Effector memory CD8-positive, alpha-beta T cell (primary cell): ENCODE measurements at regions not wholly inside any gene's neighbourhood (a gene's known extent, or its start where the extent isn't known, plus 50 kb on each side); places are given as distances from the start of the nearest gene placed in this dataset.

Source experiments
- ATAC-seq: fragments of 150-1000 bp; cut with Tn5 transposase; replicated peaks from 2 replicates; pipeline ENCODE4 v1.10.0; 2021; ENCODE audit warnings: mild to moderate bottlenecking, moderate library complexity
- DNase-seq, 3 experiments: peaks; one replicate each; pipeline ENCODE4 v3.0.0; 2021
- H3K27ac Mint-ChIP-seq, 2 donors: one replicate each; pipeline ENCODE4 v1.8.0; 2022; ENCODE audit warnings: mild to moderate bottlenecking in 2 of 2, mixed read lengths in 2 of 2, moderate library complexity in 2 of 2
- H3K27me3 Mint-ChIP-seq, 2 donors: one replicate each; pipeline ENCODE4 v1.8.0; 2022; ENCODE audit warnings: mixed read lengths in 2 of 2
- H3K36me3 Mint-ChIP-seq: one replicate; pipeline ENCODE4 v1.8.0; 2022; ENCODE audit warnings: mild to moderate bottlenecking, moderate library complexity, mixed read lengths; ENCODE audit not compliant: insufficient read depth
- H3K4me1 Mint-ChIP-seq, 2 donors: one replicate each; pipeline ENCODE4 v1.8.0; 2022; ENCODE audit warnings: low read depth in 2 of 2, mixed read lengths in 2 of 2
- H3K4me3 Mint-ChIP-seq, 2 donors: one replicate each; pipeline ENCODE4 v1.8.0; 2022; ENCODE audit warnings: mild to moderate bottlenecking in 2 of 2, mixed read lengths in 2 of 2, moderate library complexity in 2 of 2
- H3K9me3 Mint-ChIP-seq, 2 donors: one replicate each; pipeline ENCODE4 v1.8.0; 2022; ENCODE audit warnings: mixed read lengths in 2 of 2

GRCh38 chr12:107454109-107454830 lies 231.3 kb upstream of the PWP1 start:
- Mint-ChIP-seq H3K27ac (no peak overlapping the region), H3K4me3 (no peak overlapping the region), H3K4me1 (peaks cover 0 to 7% of the 10 kb centered on the region in 2 donors), H3K27me3 (no peaks in the 10 kb centered on the region), H3K36me3 (no peaks in the 10 kb centered on the region), H3K9me3 (peaks cover 0 to 4% of the 10 kb centered on the region in 2 donors)
- no peak for DNase-seq
- ATAC-seq = no peak

- Mint-ChIP-seq H3K4me3 (no peak overlapping the region), H3K27me3 (no peaks in the 10 kb centered on the region), H3K27ac (no peak overlapping the region), H3K36me3 (peaks cover 2% of the 10 kb centered on the region), H3K9me3 (peaks cover 0 to 4% of the 10 kb centered on the region in 2 donors), H3K4me1 (peaks cover 0 to 6% of the 10 kb centered on the region in 2 donors)
- ATAC-seq = no peak
- DNase-seq = no peak
Measured at GRCh38 chr12:107457362-107457935, 228.2 kb upstream of the PWP1 start.

GRCh38 chr12:107458163-107458562 lies 227.4 kb upstream of the PWP1 start:
- no peak overlapping the region for H3K27ac Mint-ChIP-seq
- H3K4me1 Mint-ChIP-seq = peaks cover 0 to 6% of the 10 kb centered on the region in 2 donors
- no peaks in the 10 kb centered on the region for H3K27me3 Mint-ChIP-seq
- H3K4me3 Mint-ChIP-seq = no peak overlapping the region
- no peak for DNase-seq
- no peaks in the 10 kb centered on the region for H3K9me3 Mint-ChIP-seq
- ATAC-seq = no peak
- peaks cover 2% of the 10 kb centered on the region for H3K36me3 Mint-ChIP-seq

GRCh38 chr12:107458990-107459389 lies 226.6 kb upstream of the PWP1 start:
- Mint-ChIP-seq H3K4me3 (no peak overlapping the region), H3K36me3 (peaks cover 2% of the 10 kb centered on the region), H3K9me3 (no peaks in the 10 kb centered on the region), H3K27ac (no peak overlapping the region), H3K27me3 (no peaks in the 10 kb centered on the region), H3K4me1 (peaks cover 0 to 6% of the 10 kb centered on the region in 2 donors)
- ATAC-seq = no peak
- DNase-seq = no peak

- H3K27me3 Mint-ChIP-seq = no peaks in the 10 kb centered on the region
- peaks cover 0 to 6% of the 10 kb centered on the region in 2 donors for H3K4me1 Mint-ChIP-seq
- no peak overlapping the region for H3K27ac Mint-ChIP-seq
- H3K9me3 Mint-ChIP-seq = no peaks in the 10 kb centered on the region
- ATAC-seq = no peak
- peaks cover 2% of the 10 kb centered on the region for H3K36me3 Mint-ChIP-seq
- H3K4me3 Mint-ChIP-seq = no peak overlapping the region
- DNase-seq = no peak
Measured at GRCh38 chr12:107459641-107460040, 226.0 kb upstream of the PWP1 start.

GRCh38 chr12:107461222-107461975 lies 224.2 kb upstream of the PWP1 start:
- Mint-ChIP-seq H3K4me1 (peaks cover 6 to 8% of the 10 kb centered on the region in 2 donors), H3K27ac (no peak overlapping the region), H3K4me3 (no peak overlapping the region), H3K9me3 (no peaks in the 10 kb centered on the region), H3K36me3 (peaks cover 2% of the 10 kb centered on the region), H3K27me3 (no peaks in the 10 kb centered on the region)
- DNase-seq = no peak
- no peak for ATAC-seq

- Mint-ChIP-seq H3K27ac (no peak overlapping the region), H3K9me3 (no peaks in the 10 kb centered on the region), H3K36me3 (peaks cover 2% of the 10 kb centered on the region), H3K4me3 (no peak overlapping the region), H3K4me1 (peaks cover 6 to 8% of the 10 kb centered on the region in 2 donors), H3K27me3 (no peaks in the 10 kb centered on the region)
- no peak for ATAC-seq
- DNase-seq = no peak
Measured at GRCh38 chr12:107462428-107463332, 222.9 kb upstream of the PWP1 start.

GRCh38 chr12:107464644-107465043 lies 221.0 kb upstream of the PWP1 start:
- peaks cover 11 to 14% of the 10 kb centered on the region in 2 donors for H3K4me1 Mint-ChIP-seq
- no peak overlapping the region for H3K27ac Mint-ChIP-seq
- DNase-seq (no peak), ATAC-seq (no peak)
- H3K36me3 Mint-ChIP-seq = peaks cover 2% of the 10 kb centered on the region
- no peak overlapping the region for H3K4me3 Mint-ChIP-seq
- H3K9me3 Mint-ChIP-seq = no peaks in the 10 kb centered on the region
- no peaks in the 10 kb centered on the region for H3K27me3 Mint-ChIP-seq

GRCh38 chr12:107465625-107466024 lies 220.0 kb upstream of the PWP1 start:
- DNase-seq (no peak), ATAC-seq (no peak)
- no peaks in the 10 kb centered on the region for H3K9me3 Mint-ChIP-seq
- H3K27ac Mint-ChIP-seq = peak overlapping the region; percentile 4 to 11
- peaks cover 2% of the 10 kb centered on the region for H3K36me3 Mint-ChIP-seq
- H3K27me3 Mint-ChIP-seq = no peaks in the 10 kb centered on the region
- H3K4me3 Mint-ChIP-seq = no peak overlapping the region
- H3K4me1 Mint-ChIP-seq = peaks cover 14 to 15% of the 10 kb centered on the region in 2 donors

GRCh38 chr12:107467716-107468115 lies 217.9 kb upstream of the PWP1 start:
- Mint-ChIP-seq H3K9me3 (no peaks in the 10 kb centered on the region), H3K27ac (no peak overlapping the region), H3K4me1 (peaks cover 15 to 16% of the 10 kb centered on the region in 2 donors), H3K4me3 (no peak overlapping the region), H3K36me3 (no peaks in the 10 kb centered on the region), H3K27me3 (no peaks in the 10 kb centered on the region)
- ATAC-seq (no peak), DNase-seq (no peak)

- H3K9me3 Mint-ChIP-seq = no peaks in the 10 kb centered on the region
- no peak for DNase-seq
- no peak for ATAC-seq
- H3K36me3 Mint-ChIP-seq = no peaks in the 10 kb centered on the region
- H3K4me1 Mint-ChIP-seq = peaks cover 15 to 16% of the 10 kb centered on the region in 2 donors
- H3K4me3 Mint-ChIP-seq = no peak overlapping the region
- H3K27ac Mint-ChIP-seq = no peak overlapping the region
- no peaks in the 10 kb centered on the region for H3K27me3 Mint-ChIP-seq
Measured at GRCh38 chr12:107468182-107468581, 217.4 kb upstream of the PWP1 start.

- Mint-ChIP-seq H3K4me3 (no peak overlapping the region), H3K27me3 (no peaks in the 10 kb centered on the region), H3K4me1 (peaks cover 15 to 16% of the 10 kb centered on the region in 2 donors), H3K27ac (peak overlapping the region in 1 of 2 donors; percentile 11), H3K36me3 (no peaks in the 10 kb centered on the region), H3K9me3 (no peaks in the 10 kb centered on the region)
- DNase-seq (no peak), ATAC-seq (no peak)
Measured at GRCh38 chr12:107469011-107469410, 216.6 kb upstream of the PWP1 start.

- Mint-ChIP-seq H3K27ac (no peak overlapping the region), H3K27me3 (no peaks in the 10 kb centered on the region), H3K4me1 (peaks cover 26 to 27% of the 10 kb centered on the region in 2 donors), H3K9me3 (no peaks in the 10 kb centered on the region), H3K36me3 (no peaks in the 10 kb centered on the region), H3K4me3 (no peak overlapping the region)
- ATAC-seq = no peak
- no peak for DNase-seq
Measured at GRCh38 chr12:107470645-107471044, 215.0 kb upstream of the PWP1 start.
